Mucosa of gallbladder (tissue), 1 donor: ENCODE measurements at regions not wholly inside any gene's neighbourhood (a gene's known extent, or its start where the extent isn't known, plus 50 kb on each side); places are given as distances from the start of the nearest gene placed in this dataset.

Experiments
- DNase-seq: peaks from one replicate; pipeline ENCODE4 v3.0.0-alpha.2; 2020; ENCODE audit warnings: low spot score
- donor health status: DM: no; HTN: no; CAD: no.

- no peak for DNase-seq
These were observed 656.6 kb downstream of the GALR1 start for GRCh38 chr18:77906103-77906892.

- no peak for DNase-seq
These were observed 660.7 kb downstream of the GALR1 start for GRCh38 chr18:77910347-77910746.

- no peak for DNase-seq
These were observed 662.4 kb downstream of the GALR1 start for GRCh38 chr18:77911971-77912605.

- no peak for DNase-seq
These were observed 669.1 kb downstream of the GALR1 start for GRCh38 chr18:77918730-77919129.

GRCh38 chr18:77919923-77920322 lies 670.3 kb downstream of the GALR1 start:
- DNase-seq = no peak

- DNase-seq = no peak
These were observed 685.7 kb downstream of the GALR1 start for GRCh38 chr18:77935342-77935741.

- DNase-seq = no peak
These were observed 690.9 kb downstream of the GALR1 start for GRCh38 chr18:77940566-77940965.

- no peak for DNase-seq
These were observed 694.9 kb downstream of the GALR1 start for GRCh38 chr18:77944533-77944932.

GRCh38 chr18:77948567-77948966 lies 698.9 kb downstream of the GALR1 start:
- DNase-seq = no peak

GRCh38 chr18:77949355-77949973 lies 699.8 kb downstream of the GALR1 start:
- DNase-seq = no peak

- DNase-seq = no peak
These were observed 709.6 kb downstream of the GALR1 start for GRCh38 chr18:77959248-77959647.

- DNase-seq = no peak
These were observed 711.3 kb downstream of the GALR1 start for GRCh38 chr18:77960791-77961410.

GRCh38 chr18:77967071-77967470 lies 717.4 kb downstream of the GALR1 start:
- DNase-seq = no peak

- DNase-seq = no peak
These were observed 718.1 kb downstream of the GALR1 start for GRCh38 chr18:77967791-77968190.

- DNase-seq = no peak
These were observed 720.3 kb downstream of the GALR1 start for GRCh38 chr18:77969972-77970371.

- DNase-seq = no peak
These were observed 721.2 kb downstream of the GALR1 start for GRCh38 chr18:77970814-77971213.

- DNase-seq = no peak
These were observed 724.1 kb downstream of the GALR1 start for GRCh38 chr18:77973745-77974144.

- DNase-seq = no peak
These were observed 724.7 kb downstream of the GALR1 start for GRCh38 chr18:77974329-77974728.

- no peak for DNase-seq
These were observed 727.7 kb downstream of the GALR1 start for GRCh38 chr18:77977331-77977730.

- DNase-seq = no peak
These were observed 730.6 kb downstream of the GALR1 start for GRCh38 chr18:77980275-77980674.

GRCh38 chr18:77981874-77982273 lies 732.2 kb downstream of the GALR1 start:
- no peak for DNase-seq

GRCh38 chr18:77983270-77983669 lies 733.6 kb downstream of the GALR1 start:
- no peak for DNase-seq

GRCh38 chr18:77984178-77984577 lies 734.5 kb downstream of the GALR1 start:
- DNase-seq = no peak
